Lower leg skin (tissue), 4 donors: ENCODE measurements at regions not wholly inside any gene's neighbourhood (a gene's known extent, or its start where the extent isn't known, plus 50 kb on each side); places are given as distances from the start of the nearest gene placed in this dataset.

Experiments used
- DNase-seq, 2 donors: peaks; one replicate each; pipeline ENCODE4 v3.0.0-alpha.2; 2019; ENCODE audit warnings: low spot score in 2 of 2
- H3K4me3 ChIP-seq: fragments of 200-600 bp; sonication (generic); 2 replicates; pipeline ENCODE4 v1.5.1; 2017; ENCODE audit warnings: mild to moderate bottlenecking, low read depth; ENCODE audit not compliant: poor library complexity, severe bottlenecking
- POLR2A ChIP-seq, 2 donors: fragments of 450-650 bp; IDR thresholded peaks; one replicate each; pipeline ENCODE4 v1.6.1; 2016 to 2017; ENCODE audit warnings: antibody characterized with exemption in 2 of 2, mild to moderate bottlenecking in 1 of 2, moderate library complexity in 1 of 2
- WGBS, 2 donors: methylation state at CpG; one replicate each; pipeline ENCODE4 v1.1.5; 2018; 5-methylcytosine and 5-hydroxymethylcytosine counted together
- intact Hi-C: fragments of 100-400 bp; cut with DNase I; formaldehyde crosslinking; loops from one replicate; pipeline ENCODE4 v1.15.0; 2023; ENCODE audit warnings: low total_unique reads
- TF ChIP-seq, protein P1 (sequence below), 3 donors: fragments of 450-650 bp; IDR thresholded peaks; one replicate each; pipeline ENCODE4 v1.5.1; 2016; ENCODE audit warnings: antibody characterized with exemption in 3 of 3, mild to moderate bottlenecking in 3 of 3, moderate library complexity in 2 of 3

DNA sequence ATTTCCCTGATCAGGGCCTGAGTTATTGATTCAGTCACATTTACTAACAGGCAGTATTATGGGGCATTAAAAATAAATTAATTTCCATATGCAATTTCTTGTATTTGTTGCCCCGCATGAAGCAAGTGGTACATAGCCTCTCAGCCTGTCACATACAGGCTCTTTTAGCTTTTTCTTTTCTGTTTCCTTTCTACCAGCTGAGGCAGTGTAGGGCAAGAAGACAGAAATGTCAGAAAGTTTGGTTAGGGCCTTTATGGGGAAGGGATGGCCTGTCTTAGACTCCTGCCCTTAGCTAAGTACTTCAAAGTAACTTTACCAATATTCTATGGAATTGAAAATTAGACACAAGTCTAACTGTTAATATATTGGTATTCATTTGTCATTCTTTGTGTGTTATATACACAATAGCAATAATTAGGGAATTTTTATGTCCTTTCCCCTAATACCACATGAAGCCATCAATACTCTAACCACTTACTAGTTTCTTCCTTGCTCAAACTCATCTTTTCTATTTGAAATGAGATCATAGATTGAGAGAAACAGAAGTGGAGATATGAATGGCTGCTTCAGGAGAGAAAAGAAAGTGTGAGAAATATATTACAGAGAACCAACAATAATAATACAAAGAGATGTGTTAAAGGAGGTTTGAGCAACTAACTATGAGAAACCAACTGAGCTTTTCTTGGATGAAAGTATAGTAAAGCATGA lies 669.6 kb downstream of the PCDH17 start:
- H3K4me3 ChIP-seq = no peak overlapping the region
- TF ChIP-seq, protein P1, sequence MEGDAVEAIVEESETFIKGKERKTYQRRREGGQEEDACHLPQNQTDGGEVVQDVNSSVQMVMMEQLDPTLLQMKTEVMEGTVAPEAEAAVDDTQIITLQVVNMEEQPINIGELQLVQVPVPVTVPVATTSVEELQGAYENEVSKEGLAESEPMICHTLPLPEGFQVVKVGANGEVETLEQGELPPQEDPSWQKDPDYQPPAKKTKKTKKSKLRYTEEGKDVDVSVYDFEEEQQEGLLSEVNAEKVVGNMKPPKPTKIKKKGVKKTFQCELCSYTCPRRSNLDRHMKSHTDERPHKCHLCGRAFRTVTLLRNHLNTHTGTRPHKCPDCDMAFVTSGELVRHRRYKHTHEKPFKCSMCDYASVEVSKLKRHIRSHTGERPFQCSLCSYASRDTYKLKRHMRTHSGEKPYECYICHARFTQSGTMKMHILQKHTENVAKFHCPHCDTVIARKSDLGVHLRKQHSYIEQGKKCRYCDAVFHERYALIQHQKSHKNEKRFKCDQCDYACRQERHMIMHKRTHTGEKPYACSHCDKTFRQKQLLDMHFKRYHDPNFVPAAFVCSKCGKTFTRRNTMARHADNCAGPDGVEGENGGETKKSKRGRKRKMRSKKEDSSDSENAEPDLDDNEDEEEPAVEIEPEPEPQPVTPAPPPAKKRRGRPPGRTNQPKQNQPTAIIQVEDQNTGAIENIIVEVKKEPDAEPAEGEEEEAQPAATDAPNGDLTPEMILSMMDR (IDR thresholded peaks at IDR 0.05) = no peak
- no peak for TF ChIP-seq POLR2A (IDR thresholded peaks at IDR 0.05)
- no peak for DNase-seq
- intact Hi-C loops = no loop called here
- WGBS, 2 donors = 94 to 98% methylated on average over 1 of the region's 1 CpG

DNA sequence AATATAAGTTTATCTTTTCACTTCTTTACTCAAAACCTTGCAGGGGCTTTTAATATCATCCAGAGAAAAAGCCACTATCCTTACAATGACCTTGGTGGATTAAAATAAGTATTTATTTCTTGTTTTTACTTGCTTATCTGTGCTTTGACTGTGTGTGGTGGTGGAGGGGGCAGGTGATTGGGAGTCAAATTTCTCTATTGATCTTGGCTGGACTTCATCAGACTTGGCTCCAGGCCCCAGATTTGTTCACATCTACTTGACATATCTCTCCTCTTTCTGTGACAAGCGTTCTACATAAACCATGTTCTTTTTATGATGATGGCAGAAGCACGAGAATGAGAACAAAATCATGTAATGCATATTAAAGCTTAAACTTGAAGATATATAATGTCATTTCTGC lies 670.8 kb downstream of the PCDH17 start:
- DNase-seq = no peak
- intact Hi-C loops = no loop called here
- TF ChIP-seq, protein P1 (IDR thresholded peaks at IDR 0.05) = no peak
- no peak for TF ChIP-seq POLR2A (IDR thresholded peaks at IDR 0.05)
- WGBS, 2 donors = 69 to 75% methylated on average over 2 of the region's 2 CpGs
- no peak overlapping the region for H3K4me3 ChIP-seq

DNA sequence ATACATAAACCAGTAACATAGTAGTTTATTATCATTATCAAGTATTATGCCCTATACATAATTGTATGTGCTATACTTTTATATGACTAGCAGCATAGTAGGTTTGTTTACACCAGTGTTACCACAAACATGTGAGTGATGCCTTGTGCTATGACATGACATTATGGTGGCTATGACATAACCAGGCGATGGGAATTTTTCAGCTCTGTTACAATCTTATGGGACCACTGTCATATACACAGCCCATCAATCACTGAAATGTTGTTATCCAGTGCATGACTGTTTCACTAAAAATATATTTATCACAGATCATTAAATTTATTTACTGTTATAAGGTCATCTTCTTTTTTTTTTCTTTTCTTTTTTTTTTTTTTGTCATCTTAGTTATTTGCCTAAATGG lies 674.5 kb downstream of the PCDH17 start:
- TF ChIP-seq, protein P1 (IDR thresholded peaks at IDR 0.05) = no peak
- no peak for TF ChIP-seq POLR2A (IDR thresholded peaks at IDR 0.05)
- WGBS, 2 donors = 90 to 96% methylated on average over 1 of the region's 1 CpG
- intact Hi-C loops = no loop called here
- H3K4me3 ChIP-seq = no peak overlapping the region
- no peak for DNase-seq

DNA sequence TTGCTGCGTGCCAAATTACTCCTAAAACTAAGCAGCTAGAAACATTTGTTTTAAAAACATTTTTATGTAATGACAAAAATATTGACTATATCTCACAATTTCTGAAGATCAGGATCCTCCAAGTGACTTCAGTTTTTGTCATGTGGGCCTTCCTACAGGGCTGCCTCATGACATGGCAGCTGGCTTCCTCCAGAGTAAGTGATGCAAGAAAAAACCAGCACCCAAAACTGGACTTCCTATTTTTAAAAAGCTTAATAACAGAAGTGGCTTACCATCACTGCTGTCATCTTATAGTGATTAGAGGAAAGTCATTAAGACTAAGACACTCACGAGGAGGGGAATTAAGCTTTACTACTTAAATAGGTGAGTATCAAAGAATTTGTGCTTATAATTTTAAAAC lies 681.7 kb downstream of the PCDH17 start:
- 73 to 77% methylated on average over 2 of the region's 2 CpGs for WGBS, 2 donors

DNA sequence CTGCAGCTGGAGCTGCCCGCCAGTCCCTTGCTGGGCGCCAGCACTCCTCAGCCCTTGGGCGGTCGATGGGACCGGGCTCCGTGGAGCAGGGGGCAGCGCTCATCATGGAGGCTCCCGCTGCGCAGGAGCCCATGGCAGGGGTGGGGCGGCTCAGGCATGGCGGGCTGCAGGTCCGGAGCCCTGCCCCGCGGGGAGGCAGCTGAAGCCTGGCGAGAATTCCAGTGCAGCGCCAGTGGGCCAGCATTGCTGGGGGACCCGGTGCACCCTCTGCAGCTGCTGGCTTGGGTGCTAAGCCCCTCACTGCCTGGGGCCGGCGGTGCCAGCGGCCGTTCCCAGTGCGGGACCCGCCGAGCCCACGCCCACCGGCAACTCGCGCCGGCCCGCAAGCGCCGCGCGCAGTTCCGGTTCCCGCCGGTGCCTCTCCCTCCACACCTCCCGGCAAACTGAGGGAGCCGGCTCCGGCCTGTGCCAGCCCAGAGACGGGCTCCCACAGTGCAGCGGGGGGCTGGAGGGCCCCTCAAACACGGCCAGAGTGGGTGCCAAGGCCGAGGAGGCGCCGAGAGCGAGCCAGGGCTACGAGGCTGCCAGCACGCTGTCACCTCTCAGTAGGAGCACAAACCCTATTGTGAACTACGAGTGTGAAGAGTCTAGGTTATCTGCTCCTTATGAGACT lies 687.1 kb downstream of the PCDH17 start:
- WGBS, 2 donors = 94 to 98% methylated on average over 26 to 40 of the region's 50 CpGs
- no peak for DNase-seq
- H3K4me3 ChIP-seq = no peak overlapping the region
- intact Hi-C loops = no loop called here
- TF ChIP-seq, protein P1 (IDR thresholded peaks at IDR 0.05) = no peak
- no peak for TF ChIP-seq POLR2A (IDR thresholded peaks at IDR 0.05)

More for the DNA sequence above, 681.7 kb downstream of the PCDH17 start:
- H3K4me3 ChIP-seq = no peak overlapping the region
- TF ChIP-seq, protein P1 (IDR thresholded peaks at IDR 0.05) = no peak
- TF ChIP-seq POLR2A (IDR thresholded peaks at IDR 0.05) = no peak
- no peak for DNase-seq
- intact Hi-C loops = no loop called here
